ENCODE measurements at regions not wholly inside any gene's neighbourhood (a gene's known extent, or its start where the extent isn't known, plus 50 kb on each side); places are given as distances from the start of the nearest gene placed in this dataset.

- DNase-seq, result peak in 1 of 2 experiments; percentile 36
- H3K36me3 ChIP-seq, result no peaks in the 10 kb centered on the region
- H3K4me3 ChIP-seq, result no peak overlapping the region
- no peaks in the 10 kb centered on the region for H3K9me3 ChIP-seq (replicated peaks)
- H3K27me3 ChIP-seq, result no peaks in the 10 kb centered on the region
- H3K27ac ChIP-seq, result no peak overlapping the region
- no peaks in the 10 kb centered on the region for H3K4me1 ChIP-seq
Observed at GRCh38 chr6:165031502-165031901, 277.9 kb downstream of the C6orf118 start.

GRCh38 chr6:165025040-165025439, 284.4 kb downstream of the C6orf118 start:
- no peaks in the 10 kb centered on the region for H3K27me3 ChIP-seq
- H3K4me3 ChIP-seq, result no peak overlapping the region

GRCh38 chr6:165019681-165020080, 289.7 kb downstream of the C6orf118 start:
- Histone ChIP-seq H3K9me3 (replicated peaks) (no peaks in the 10 kb centered on the region), H3K36me3 (no peaks in the 10 kb centered on the region), H3K4me3 (no peak overlapping the region), H3K4me1 (no peaks in the 10 kb centered on the region), H3K27me3 (no peaks in the 10 kb centered on the region), H3K27ac (no peak overlapping the region)
- no peak for DNase-seq

More at GRCh38 chr6:165025040-165025439, 284.4 kb downstream of the C6orf118 start:
- no peaks in the 10 kb centered on the region for H3K9me3 ChIP-seq (replicated peaks)
- H3K4me1 ChIP-seq, result no peaks in the 10 kb centered on the region
- no peaks in the 10 kb centered on the region for H3K36me3 ChIP-seq
- H3K27ac ChIP-seq, result no peak overlapping the region
- DNase-seq, result no peak

- H3K27ac ChIP-seq, result no peak overlapping the region
- no peak for DNase-seq
- no peaks in the 10 kb centered on the region for H3K36me3 ChIP-seq
- no peaks in the 10 kb centered on the region for H3K4me1 ChIP-seq
- H3K27me3 ChIP-seq, result no peaks in the 10 kb centered on the region
- H3K9me3 ChIP-seq (replicated peaks), result no peaks in the 10 kb centered on the region
- no peak overlapping the region for H3K4me3 ChIP-seq
Observed at GRCh38 chr6:165015676-165016075, 293.7 kb downstream of the C6orf118 start.

- Histone ChIP-seq H3K27me3 (no peaks in the 10 kb centered on the region), H3K36me3 (no peaks in the 10 kb centered on the region), H3K27ac (no peak overlapping the region), H3K9me3 (replicated peaks) (no peaks in the 10 kb centered on the region), H3K4me1 (no peaks in the 10 kb centered on the region), H3K4me3 (no peak overlapping the region)
- DNase-seq, result no peak
Observed at GRCh38 chr6:165013701-165014100, 295.7 kb downstream of the C6orf118 start.

DNA sequence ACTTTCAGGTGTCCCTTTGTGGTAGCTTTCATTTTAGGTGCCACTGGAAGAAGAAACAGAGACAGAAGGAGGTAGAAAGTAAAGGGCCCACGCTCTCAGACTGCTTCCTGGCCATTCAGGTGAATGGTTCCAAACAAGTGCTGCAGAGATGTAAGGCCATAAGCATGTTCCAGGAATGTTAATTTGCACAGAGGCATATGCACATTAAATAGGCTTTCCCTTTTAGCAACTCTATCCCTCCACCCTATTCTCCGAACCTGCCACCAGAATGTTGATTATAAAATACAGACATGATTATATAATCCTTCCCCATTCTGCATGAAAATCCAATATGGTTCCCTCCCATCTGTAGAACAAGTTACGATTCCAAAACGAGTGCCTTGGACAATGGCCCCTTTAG, 297.2 kb downstream of the C6orf118 start:
- DNase-seq, result no peak
- no peaks in the 10 kb centered on the region for H3K4me1 ChIP-seq
- H3K36me3 ChIP-seq, result no peaks in the 10 kb centered on the region
- no peak overlapping the region for H3K4me3 ChIP-seq
- H3K27ac ChIP-seq, result no peak overlapping the region
- H3K27me3 ChIP-seq, result no peaks in the 10 kb centered on the region
- H3K9me3 ChIP-seq (replicated peaks), result no peaks in the 10 kb centered on the region

GRCh38 chr6:165010556-165011535, 298.6 kb downstream of the C6orf118 start:
- no peak overlapping the region for H3K27ac ChIP-seq
- no peaks in the 10 kb centered on the region for H3K4me1 ChIP-seq
- H3K36me3 ChIP-seq, result no peaks in the 10 kb centered on the region
- DNase-seq, result no peak
- no peaks in the 10 kb centered on the region for H3K9me3 ChIP-seq (replicated peaks)
- no peaks in the 10 kb centered on the region for H3K27me3 ChIP-seq
- H3K4me3 ChIP-seq, result no peak overlapping the region

DNA sequence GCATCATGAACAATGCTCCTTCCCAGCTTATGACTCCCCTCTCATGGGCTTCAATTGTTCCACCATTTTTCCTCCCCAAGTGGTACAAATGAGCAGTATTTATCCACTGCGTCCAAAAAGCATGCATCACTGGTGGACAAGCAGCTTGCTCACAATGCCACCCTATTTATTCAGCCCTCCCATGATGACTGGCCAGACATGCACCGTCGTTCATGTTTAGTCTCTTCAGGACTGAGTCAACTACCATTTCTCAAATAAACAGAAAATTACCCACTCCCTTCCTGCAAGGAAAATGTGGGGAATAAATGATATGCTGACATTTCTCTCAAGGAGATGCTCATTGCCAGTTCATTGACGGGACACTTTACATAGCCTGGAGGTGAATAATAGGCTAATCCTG, 300.4 kb downstream of the C6orf118 start:
- Histone ChIP-seq H3K9me3 (replicated peaks) (no peaks in the 10 kb centered on the region), H3K4me3 (no peak overlapping the region), H3K4me1 (no peaks in the 10 kb centered on the region), H3K27ac (no peak overlapping the region), H3K36me3 (no peaks in the 10 kb centered on the region), H3K27me3 (no peaks in the 10 kb centered on the region)
- no peak for DNase-seq

DNA sequence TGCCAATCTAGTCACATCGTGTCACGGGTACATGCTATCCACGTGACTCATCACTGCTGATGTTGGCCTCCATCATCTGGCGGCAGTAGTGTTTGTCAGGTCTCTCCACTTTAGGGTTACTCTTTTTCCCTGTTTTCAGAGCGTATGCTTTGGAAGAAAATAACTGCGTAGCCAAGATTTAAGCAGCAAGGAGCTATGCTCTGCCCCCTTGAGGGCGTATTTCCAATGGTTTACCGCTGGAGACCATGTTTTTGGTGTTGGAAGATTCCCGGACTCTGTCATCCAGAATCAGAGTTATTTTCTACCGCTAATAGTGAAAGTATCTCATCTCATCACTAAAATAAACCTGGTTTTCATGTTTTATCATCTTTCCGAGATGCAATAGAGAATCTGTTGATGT, 306.5 kb downstream of the C6orf118 start:
- H3K27ac ChIP-seq, result no peak overlapping the region
- H3K36me3 ChIP-seq, result no peaks in the 10 kb centered on the region
- no peaks in the 10 kb centered on the region for H3K27me3 ChIP-seq
- H3K4me3 ChIP-seq, result no peak overlapping the region
- no peak for DNase-seq
- no peaks in the 10 kb centered on the region for H3K4me1 ChIP-seq
- no peaks in the 10 kb centered on the region for H3K9me3 ChIP-seq (replicated peaks)

GRCh38 chr6:165002358-165002757, 307.0 kb downstream of the C6orf118 start:
- no peak overlapping the region for H3K27ac ChIP-seq
- H3K4me1 ChIP-seq, result no peaks in the 10 kb centered on the region
- DNase-seq, result no peak
- no peaks in the 10 kb centered on the region for H3K36me3 ChIP-seq
- H3K27me3 ChIP-seq, result no peaks in the 10 kb centered on the region
- no peak overlapping the region for H3K4me3 ChIP-seq
- H3K9me3 ChIP-seq (replicated peaks), result no peaks in the 10 kb centered on the region

- Histone ChIP-seq H3K4me1 (no peaks in the 10 kb centered on the region), H3K9me3 (replicated peaks) (no peaks in the 10 kb centered on the region), H3K36me3 (no peaks in the 10 kb centered on the region), H3K4me3 (no peak overlapping the region), H3K27ac (no peak overlapping the region), H3K27me3 (no peaks in the 10 kb centered on the region)
- DNase-seq, result no peak
Observed at GRCh38 chr6:165001502-165002157, 307.8 kb downstream of the C6orf118 start.

- Histone ChIP-seq H3K27ac (no peak overlapping the region), H3K9me3 (replicated peaks) (no peaks in the 10 kb centered on the region), H3K36me3 (no peaks in the 10 kb centered on the region), H3K27me3 (no peaks in the 10 kb centered on the region), H3K4me1 (no peaks in the 10 kb centered on the region), H3K4me3 (no peak overlapping the region)
- no peak for DNase-seq
Observed at GRCh38 chr6:164998297-164998696, 311.1 kb downstream of the C6orf118 start.

GRCh38 chr6:164996838-164997237, 312.6 kb downstream of the C6orf118 start:
- Histone ChIP-seq H3K4me1 (no peaks in the 10 kb centered on the region), H3K9me3 (replicated peaks) (no peaks in the 10 kb centered on the region), H3K27me3 (no peaks in the 10 kb centered on the region), H3K27ac (no peak overlapping the region), H3K36me3 (no peaks in the 10 kb centered on the region), H3K4me3 (no peak overlapping the region)
- DNase-seq, result no peak

DNA sequence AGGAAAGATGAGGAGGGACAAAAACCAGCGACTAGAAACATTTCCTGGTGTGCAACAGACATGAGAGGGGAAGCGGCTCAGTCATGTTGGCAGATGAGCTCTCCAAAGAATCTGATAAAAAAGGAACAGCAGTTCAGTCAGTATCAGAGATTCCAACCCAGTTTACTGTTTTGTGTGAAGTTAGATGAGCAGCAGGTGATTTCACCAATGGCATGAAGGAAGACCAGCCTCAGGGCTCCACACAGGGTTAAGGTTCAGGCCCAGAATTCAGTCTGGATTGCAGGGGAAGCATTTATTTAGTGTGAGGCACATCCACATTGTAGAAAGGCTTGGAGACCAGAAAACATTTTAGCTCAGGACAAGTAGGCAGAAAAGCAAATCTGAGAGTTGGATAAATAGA, 317.8 kb downstream of the C6orf118 start:
- no peaks in the 10 kb centered on the region for H3K9me3 ChIP-seq (replicated peaks)
- no peak for DNase-seq
- no peak overlapping the region for H3K4me3 ChIP-seq
- H3K36me3 ChIP-seq, result no peaks in the 10 kb centered on the region
- no peaks in the 10 kb centered on the region for H3K4me1 ChIP-seq
- H3K27me3 ChIP-seq, result no peaks in the 10 kb centered on the region
- H3K27ac ChIP-seq, result no peak overlapping the region

GRCh38 chr6:164990901-164991300, 318.5 kb downstream of the C6orf118 start:
- Histone ChIP-seq H3K27me3 (no peaks in the 10 kb centered on the region), H3K9me3 (replicated peaks) (no peaks in the 10 kb centered on the region), H3K36me3 (no peaks in the 10 kb centered on the region), H3K4me1 (no peaks in the 10 kb centered on the region), H3K4me3 (no peak overlapping the region), H3K27ac (no peak overlapping the region)
- DNase-seq, result no peak
